ENCODE measurements at regions not wholly inside any gene's neighbourhood (a gene's known extent, or its start where the extent isn't known, plus 50 kb on each side); places are given as distances from the start of the nearest gene placed in this dataset.

DNA sequence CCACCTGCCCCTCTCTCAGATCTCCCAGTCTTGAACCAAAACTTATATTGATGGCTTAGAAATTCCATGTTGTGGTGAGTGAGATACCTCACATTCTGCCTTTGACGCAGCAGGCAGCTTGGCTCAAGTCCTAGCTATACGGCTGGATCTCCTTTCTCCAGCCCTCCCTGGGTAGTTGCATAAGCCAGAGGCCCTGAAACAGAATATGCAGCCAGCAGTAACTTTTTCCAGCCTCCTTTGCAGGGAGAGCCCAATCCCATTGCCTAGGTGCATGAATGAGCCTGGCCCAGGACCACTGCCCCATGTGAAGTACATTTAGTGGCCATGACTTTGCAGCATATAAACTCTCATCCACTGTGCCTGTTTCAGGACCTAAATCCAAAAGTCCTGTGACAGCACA, 202.2 kb upstream of the CDYL start:
- ChIA-PET CTCF (no interaction called here), POLR2A (no interaction called here)
- H3K4me1 ChIP-seq (ENCODE audit: control insufficient read depth, extremely low read depth, insufficient read depth, low read length), result no peaks in the 10 kb centered on the region
- H4K20me1 ChIP-seq (replicated peaks; ENCODE audit: control insufficient read depth, extremely low read depth, insufficient read depth, low read length), result no peaks in the 10 kb centered on the region
- BruUV-seq (replicated peaks), result no TSS peak
- DNase-seq (ENCODE audit: low read depth, low spot score) (no peak), FAIRE-seq (no peak)
- H3K9me1 ChIP-seq (replicated peaks; ENCODE audit: control insufficient read depth, extremely low read depth, insufficient read depth, low read length), result no peaks in the 10 kb centered on the region
- TF ChIP-seq, protein P1, sequence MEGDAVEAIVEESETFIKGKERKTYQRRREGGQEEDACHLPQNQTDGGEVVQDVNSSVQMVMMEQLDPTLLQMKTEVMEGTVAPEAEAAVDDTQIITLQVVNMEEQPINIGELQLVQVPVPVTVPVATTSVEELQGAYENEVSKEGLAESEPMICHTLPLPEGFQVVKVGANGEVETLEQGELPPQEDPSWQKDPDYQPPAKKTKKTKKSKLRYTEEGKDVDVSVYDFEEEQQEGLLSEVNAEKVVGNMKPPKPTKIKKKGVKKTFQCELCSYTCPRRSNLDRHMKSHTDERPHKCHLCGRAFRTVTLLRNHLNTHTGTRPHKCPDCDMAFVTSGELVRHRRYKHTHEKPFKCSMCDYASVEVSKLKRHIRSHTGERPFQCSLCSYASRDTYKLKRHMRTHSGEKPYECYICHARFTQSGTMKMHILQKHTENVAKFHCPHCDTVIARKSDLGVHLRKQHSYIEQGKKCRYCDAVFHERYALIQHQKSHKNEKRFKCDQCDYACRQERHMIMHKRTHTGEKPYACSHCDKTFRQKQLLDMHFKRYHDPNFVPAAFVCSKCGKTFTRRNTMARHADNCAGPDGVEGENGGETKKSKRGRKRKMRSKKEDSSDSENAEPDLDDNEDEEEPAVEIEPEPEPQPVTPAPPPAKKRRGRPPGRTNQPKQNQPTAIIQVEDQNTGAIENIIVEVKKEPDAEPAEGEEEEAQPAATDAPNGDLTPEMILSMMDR (IDR thresholded peaks at IDR 0.05; ENCODE audit: extremely low read depth in 1 of 2, insufficient read depth in 1 of 2, low read depth in 1 of 2, low read length in 2 of 2), result no peak
- TF ChIP-seq POLR2AphosphoS5 (IDR thresholded peaks at IDR 0.05; ENCODE audit: insufficient read depth, low read depth, low read length), result no peak
- TF ChIP-seq, protein P2, sequence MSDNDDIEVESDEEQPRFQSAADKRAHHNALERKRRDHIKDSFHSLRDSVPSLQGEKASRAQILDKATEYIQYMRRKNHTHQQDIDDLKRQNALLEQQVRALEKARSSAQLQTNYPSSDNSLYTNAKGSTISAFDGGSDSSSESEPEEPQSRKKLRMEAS (IDR thresholded peaks at IDR 0.05; ENCODE audit: insufficient read depth, insufficient read length), result no peak
- no peak for TF ChIP-seq EZH2 (IDR thresholded peaks at IDR 0.05; ENCODE audit: borderline replicate concordance, low read depth, low read length, severe bottlenecking)
- TF ChIP-seq MYC (IDR thresholded peaks at IDR 0.05; ENCODE audit: low read depth, low read length), result no peak
- TF ChIP-seq GATA2 (IDR thresholded peaks at IDR 0.05; ENCODE audit: insufficient read depth, insufficient read length, low read depth, low read length), result no peak
- no peak for TF ChIP-seq FOS (IDR thresholded peaks at IDR 0.05; ENCODE audit: borderline replicate concordance, insufficient read depth, low read length)
- TF ChIP-seq POLR2A (IDR thresholded peaks at IDR 0.05; ENCODE audit: low read depth, low read length), result no peak
- no peak for TF ChIP-seq JUN (IDR thresholded peaks at IDR 0.05; ENCODE audit: borderline replicate concordance, insufficient read depth, insufficient read length, low read depth)
- no peak overlapping the region for H3K4me2 ChIP-seq (ENCODE audit: insufficient read depth, low read length)
- no peak overlapping the region for H3K9ac ChIP-seq (replicated peaks; ENCODE audit: extremely low read depth, insufficient read depth, low read length)
- H3K9me3 ChIP-seq (replicated peaks; ENCODE audit: control insufficient read depth, insufficient read depth, low read length), result no peaks in the 10 kb centered on the region
- H3K4me3 ChIP-seq (replicated peaks in 1 of 3; ENCODE audit: insufficient read depth in 1 of 3, low read depth in 1 of 3, low read length in 3 of 3), result no peak overlapping the region
- H2AFZ ChIP-seq (ENCODE audit: low read depth, low read length), result no peak overlapping the region
- dilution Hi-C loops (cut with MboI; ENCODE audit: extremely low pct_ligation_motif_present, low sequenced_read_pairs) (no loop called here), intact Hi-C loops (cut with micrococcal nuclease) (no loop called here)
- no peaks in the 10 kb centered on the region for H3K36me3 ChIP-seq (ENCODE audit: control insufficient read depth in 2 of 2, extremely low read depth in 1 of 2, insufficient read depth in 2 of 2, low read length in 2 of 2)
- H3K79me2 ChIP-seq (ENCODE audit: control insufficient read depth, insufficient read depth, low read length), result no peaks in the 10 kb centered on the region
- no peak overlapping the region for H3K27ac ChIP-seq (ENCODE audit: insufficient read depth, low read depth, low read length)
- no peaks in the 10 kb centered on the region for H3K27me3 ChIP-seq (ENCODE audit: control insufficient read depth in 2 of 2, insufficient read depth in 2 of 2, low read length in 2 of 2)
